K562 (cell line): ENCODE measurements at regions not wholly inside any gene's neighbourhood (a gene's known extent, or its start where the extent isn't known, plus 50 kb on each side); places are given as distances from the start of the nearest gene placed in this dataset.
"Not testable (repeated sequence)": the region's sequence is repeated elsewhere in the genome, so short reads cannot be mapped to it uniquely, and the experiment has no call there.

Experiments
- ATAC-seq: fragments of 200-7000 bp; cut with Tn5 transposase; 3 replicates; pipeline ENCODE4 v1.9.1; 2020; ENCODE audit warnings: moderate library complexity
- BruUV-seq: library from RNA; stranded (reverse); fragments of 400-500 nt; replicated peaks from 2 replicates; lab custom pipeline; 2021; lab: Mats Ljungman, UMichigan
- CTCF ChIA-PET: fragments of 300-600 bp; formaldehyde crosslinking; extraction: SDS; loops from one replicate; lab custom pipeline; 2021; ENCODE audit warnings: low intra/inter-chr PET ratio; lab: Yijun Ruan, JAX
- POLR2A ChIA-PET: fragments of 300-600, 350-650 bp; sonication (Branson Sonifier 250); formaldehyde crosslinking; extraction: SDS; loops from one replicate; lab custom pipeline; 2021; ENCODE audit warnings: antibody characterized with exemption, inconsistent platforms; lab: Yijun Ruan, JAX
- DNase-seq, 4 experiments: peaks; one replicate each; pipeline versions ENCODE4 v3.0.0 to v3.0.0-alpha.2; 2011 to 2018; ENCODE audit warnings: low spot score in 3 of 4, mixed read lengths in 3 of 4; ENCODE audit errors: extremely low read depth in 1 of 4
- FAIRE-seq: peaks from 2 replicates; lab custom pipeline; 2011; peaks lifted over from hg19 to GRCh38; lab: Jason Lieb, UNC
- H2AFZ ChIP-seq: 2 replicates; pipeline ENCODE4 v1.6.0; 2011; ENCODE audit warnings: low read depth, low read length, control low read depth, inconsistent platforms
- H3K27ac ChIP-seq: fragments of 200-600 bp; 3 replicates; pipeline ENCODE4 v1.8.0; 2011; ENCODE audit warnings: low read depth, mild to moderate bottlenecking, control low read depth, inconsistent platforms, low read length, moderate library complexity, mixed read lengths; ENCODE audit errors: extremely low read depth
- H3K27me3 ChIP-seq, 2 experiments: fragments of 300-600 bp in 1 of 2; 2 replicates in 1 of 2; 3 replicates in 1 of 2; pipeline versions ENCODE4 v1.6.0 to v1.8.0; 2011; ENCODE audit warnings: inconsistent platforms in 2 of 2, low read length in 2 of 2, mild to moderate bottlenecking in 1 of 2, mixed read lengths in 1 of 2, moderate library complexity in 1 of 2; ENCODE audit not compliant: control insufficient read depth in 2 of 2, insufficient read depth in 2 of 2
- H3K36me3 ChIP-seq: fragments of 300-600 bp; 3 replicates; pipeline ENCODE4 v1.8.0; 2011; ENCODE audit warnings: mild to moderate bottlenecking, low read length, inconsistent platforms; ENCODE audit not compliant: control insufficient read depth, insufficient read depth
- H3K4me1 ChIP-seq, 2 experiments: fragments of 200-600 bp in 1 of 2; replicated peaks in 1 of 2; 2 replicates in 1 of 2; 3 replicates in 1 of 2; pipeline versions ENCODE4 v1.5.1 to v1.8.0; 2011; ENCODE audit warnings: inconsistent platforms in 2 of 2, low read length in 2 of 2, mild to moderate bottlenecking in 1 of 2, mixed read lengths in 1 of 2, moderate library complexity in 1 of 2; ENCODE audit not compliant: control insufficient read depth in 2 of 2, insufficient read depth in 2 of 2
- H3K4me2 ChIP-seq: 2 replicates; pipeline ENCODE4 v1.6.1; 2011; ENCODE audit warnings: low read length, control low read depth, inconsistent platforms, mixed read lengths; ENCODE audit not compliant: insufficient read depth
- H3K4me3 ChIP-seq: fragments of 200-600 bp; sonication (generic), shearing (Covaris generic); 2 replicates; pipeline ENCODE4 v1.5.1; 2016; ENCODE audit warnings: control low read depth, inconsistent platforms
- H3K79me2 ChIP-seq: fragments of 200-600 bp; 3 replicates; pipeline ENCODE4 v1.8.0; 2011; ENCODE audit warnings: low read length, inconsistent platforms; ENCODE audit not compliant: control insufficient read depth, insufficient read depth
- H3K9ac ChIP-seq, 2 experiments: 2 replicates each; pipeline versions ENCODE4 v1.6.0 to v1.6.1; 2011; ENCODE audit warnings: low read depth in 2 of 2, low read length in 2 of 2, control low read depth in 1 of 2, inconsistent platforms in 1 of 2, mild to moderate bottlenecking in 1 of 2, mixed read lengths in 1 of 2; ENCODE audit not compliant: insufficient read depth in 1 of 2
- H3K9me1 ChIP-seq: one replicate; pipeline ENCODE4 v1.6.0; 2011; ENCODE audit warnings: inconsistent platforms, mild to moderate bottlenecking, low read length, moderate library complexity; ENCODE audit not compliant: control insufficient read depth, insufficient read depth
- H3K9me3 ChIP-seq: replicated peaks from 2 replicates; pipeline ENCODE4 v1.5.1; 2011; ENCODE audit warnings: low read depth, low read length, inconsistent platforms; ENCODE audit not compliant: control insufficient read depth, insufficient read depth
- H4K20me1 ChIP-seq: replicated peaks from 2 replicates; pipeline ENCODE4 v1.6.1; 2011; ENCODE audit warnings: low read length, inconsistent platforms, mixed read lengths; ENCODE audit not compliant: control insufficient read depth, insufficient read depth
- EWSR1 ChIP-seq: fragments of 450-650 bp; IDR thresholded peaks from 2 replicates; pipeline ENCODE4 v1.6.1; 2018; ENCODE audit warnings: borderline replicate concordance, mild to moderate bottlenecking, low read depth, moderate library complexity; ENCODE audit not compliant: partially characterized antibody
- LARP7 ChIP-seq: fragments of 450-650 bp; IDR thresholded peaks from 2 replicates; pipeline ENCODE4 v1.6.1; 2016
- SREBF1 ChIP-seq: fragments of 150-350 bp; IDR thresholded peaks from 2 replicates; pipeline ENCODE4 v1.6.1; 2014; ENCODE audit warnings: antibody characterized with exemption, low read depth, low read length, borderline replicate concordance
- TAF9B ChIP-seq: fragments of 450-650 bp; IDR thresholded peaks from 2 replicates; pipeline ENCODE4 v1.6.1; 2018; ENCODE audit warnings: mild to moderate bottlenecking; ENCODE audit not compliant: partially characterized antibody
- ZBTB9 ChIP-seq: fragments of 450-650 bp; formaldehyde crosslinking; IDR thresholded peaks from 2 replicates; pipeline ENCODE4 v1.4.0; 2020; ENCODE audit warnings: mild to moderate bottlenecking, moderate library complexity
- ZNF175 ChIP-seq: fragments of 200-800 bp; sonication (Bioruptor generic); IDR thresholded peaks from 2 replicates; pipeline ENCODE4 v1.6.1; 2016; ENCODE audit warnings: low read depth, mild to moderate bottlenecking, missing genetic modification characterization, missing compliant biosample characterization
- ZNF695 ChIP-seq: fragments of 450-650 bp; formaldehyde crosslinking; IDR thresholded peaks from 2 replicates; pipeline ENCODE4 v1.4.0; 2020; ENCODE audit warnings: mild to moderate bottlenecking, moderate library complexity
- WGBS: fragments of 100-300 bp; shearing (Covaris generic); methylation state at CpG from one replicate; pipeline ENCODE4 v1.1.6; 2016; ENCODE audit warnings: low coverage, mixed read lengths; ENCODE audit not compliant: insufficient coverage; ENCODE audit errors: missing lambda C conversion rate; 5-methylcytosine and 5-hydroxymethylcytosine counted together
- in situ Hi-C: fragments of 300-500 bp; cut with MboI; formaldehyde crosslinking; loops from 4 replicates; pipeline ENCODE4 v1.15.0; 2018; ENCODE audit warnings: inconsistent platforms, mixed read lengths
- intact Hi-C: fragments of 100-400 bp; cut with micrococcal nuclease; formaldehyde crosslinking; loops from 2 replicates; pipeline ENCODE4 v1.14.2; 2022
- TF ChIP-seq, protein P1 (sequence below): fragments of 450-650 bp; IDR thresholded peaks from 2 replicates; pipeline ENCODE4 v1.6.1; 2016; ENCODE audit warnings: antibody characterized with exemption

- FAIRE-seq, H3K79me2 ChIP-seq, H3K27ac ChIP-seq, H3K36me3 ChIP-seq, H3K4me1 ChIP-seq, intact Hi-C loops, BruUV-seq, H3K9me3 ChIP-seq, POLR2A ChIA-PET, H4K20me1 ChIP-seq, in situ Hi-C loops, H2AFZ ChIP-seq, H3K4me3 ChIP-seq, ATAC-seq, H3K4me2 ChIP-seq, DNase-seq, H3K9ac ChIP-seq, CTCF ChIA-PET, H3K9me1 ChIP-seq, H3K27me3 ChIP-seq: not testable (repeated sequence)
- WGBS = 0% methylated on average over 5 of the region's 5 CpGs
Measured at GRCh38 chr2:160832381-160832780, 327.8 kb upstream of the TANK start.

DNA sequence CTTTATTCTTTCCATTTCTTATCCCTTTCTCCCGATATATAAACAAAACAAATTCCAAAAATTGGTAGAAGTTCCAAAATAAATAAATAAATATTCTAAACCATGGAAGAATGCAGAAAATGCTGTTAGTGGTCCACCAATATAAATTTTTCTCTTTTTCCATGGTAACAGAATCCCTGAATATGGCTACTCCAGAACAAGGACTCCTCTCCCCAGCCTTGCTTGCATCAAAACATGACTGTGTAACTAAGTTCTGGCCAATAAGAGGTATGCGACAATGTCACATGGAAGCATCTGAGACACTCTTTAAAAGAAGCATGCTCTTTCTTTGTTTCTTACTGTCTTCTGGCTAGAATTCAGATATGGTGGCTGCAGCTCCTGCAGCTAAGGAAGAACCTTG lies 325.1 kb upstream of the TANK start:
- H3K9ac ChIP-seq = no peak overlapping the region
- CTCF ChIA-PET = no interaction called here
- H3K36me3 ChIP-seq = no peaks in the 10 kb centered on the region
- H3K9me1 ChIP-seq = no peaks in the 10 kb centered on the region
- no peak overlapping the region for H3K27ac ChIP-seq
- no peak overlapping the region for H3K4me3 ChIP-seq
- no peaks in the 10 kb centered on the region for H4K20me1 ChIP-seq
- no peaks in the 10 kb centered on the region for H3K27me3 ChIP-seq
- H2AFZ ChIP-seq = no peak overlapping the region
- no peaks in the 10 kb centered on the region for H3K4me1 ChIP-seq
- no peak for FAIRE-seq
- DNase-seq = no peak
- H3K4me2 ChIP-seq = no peak overlapping the region
- no peaks in the 10 kb centered on the region for H3K79me2 ChIP-seq
- no peak for ATAC-seq
- 3% methylated on average over 2 of the region's 2 CpGs for WGBS
- in situ Hi-C loops (no loop called here), intact Hi-C loops (no loop called here)
- no TSS peak for BruUV-seq
- POLR2A ChIA-PET = no interaction called here
- H3K9me3 ChIP-seq = 0 out of 2 replicates have a peak, but pooled peaks cover 2% of the 10 kb centered on the region
- TF ChIP-seq TAF9B = no peak
- TF ChIP-seq ZNF175 (CRISPR knock-in tag) = no peak
- TF ChIP-seq ZBTB9 (CRISPR knock-in tag) = no peak
- no peak for TF ChIP-seq ZNF695 (CRISPR knock-in tag)
- TF ChIP-seq, protein P1, sequence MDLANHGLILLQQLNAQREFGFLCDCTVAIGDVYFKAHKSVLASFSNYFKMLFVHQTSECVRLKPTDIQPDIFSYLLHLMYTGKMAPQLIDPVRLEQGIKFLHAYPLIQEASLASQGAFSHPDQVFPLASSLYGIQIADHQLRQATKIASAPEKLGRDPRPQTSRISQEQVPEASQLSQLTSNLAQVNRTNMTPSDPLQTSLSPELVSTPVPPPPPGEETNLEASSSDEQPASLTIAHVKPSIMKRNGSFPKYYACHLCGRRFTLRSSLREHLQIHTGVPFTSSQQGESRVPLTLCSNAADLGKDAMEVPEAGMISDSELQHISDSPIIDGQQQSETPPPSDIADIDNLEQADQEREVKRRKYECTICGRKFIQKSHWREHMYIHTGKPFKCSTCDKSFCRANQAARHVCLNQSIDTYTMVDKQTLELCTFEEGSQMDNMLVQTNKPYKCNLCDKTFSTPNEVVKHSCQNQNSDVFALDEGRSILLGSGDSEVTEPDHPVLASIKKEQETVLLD = no peak
- no peak for TF ChIP-seq SREBF1
- TF ChIP-seq EWSR1 = no peak
- TF ChIP-seq LARP7 = no peak
